ELR (cell line): ENCODE measurements at regions not wholly inside any gene's neighbourhood (a gene's known extent, or its start where the extent isn't known, plus 50 kb on each side); places are given as distances from the start of the nearest gene placed in this dataset.

Experiments
- DNase-seq: peaks from one replicate; pipeline ENCODE4 v3.0.0-alpha.2; 2015; ENCODE audit warnings: low read depth

DNA sequence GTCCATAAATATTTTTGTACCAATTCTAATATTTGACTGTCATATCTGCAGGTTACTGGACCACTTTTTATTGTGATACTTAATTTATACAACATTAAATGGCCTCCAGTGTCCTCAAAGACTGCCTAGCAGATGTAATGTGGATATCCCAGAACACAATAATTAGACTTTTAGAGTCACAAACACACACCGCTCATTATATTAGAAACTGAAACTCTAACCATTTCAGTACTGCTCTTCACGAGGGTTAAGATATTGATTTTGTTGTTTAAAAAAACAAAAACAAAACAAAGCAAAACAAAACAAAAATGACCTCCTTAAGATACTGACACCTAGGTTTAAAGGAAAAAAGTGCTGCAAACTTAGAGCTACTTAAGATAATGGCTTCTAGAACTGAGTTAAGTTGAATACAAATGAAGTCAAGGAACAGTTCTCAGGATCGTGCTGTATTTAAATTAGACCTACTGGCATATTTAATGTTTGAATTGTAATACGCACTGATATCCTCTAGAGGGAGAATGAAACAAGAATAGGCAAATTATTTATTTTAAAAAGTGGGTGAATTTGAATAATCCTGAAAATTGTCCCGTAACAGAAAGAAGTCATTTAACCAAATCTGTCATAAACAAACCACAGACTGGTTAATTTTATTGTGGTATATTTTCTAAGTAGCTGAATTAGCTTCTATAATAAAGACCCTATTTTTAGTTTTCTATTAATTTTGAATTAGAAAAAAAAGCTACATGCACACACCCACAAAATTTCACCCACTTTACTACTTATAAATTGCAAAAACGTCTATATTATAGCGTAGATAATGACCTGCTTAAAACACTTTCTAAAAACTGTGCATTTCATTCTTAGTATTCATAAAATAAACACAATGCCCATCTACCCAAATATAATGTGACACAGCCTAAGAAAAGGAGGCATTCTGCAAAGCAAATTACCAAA is 395.2 kb upstream of the DCN start:
- DNase-seq, result peak; percentile 58

DNA sequence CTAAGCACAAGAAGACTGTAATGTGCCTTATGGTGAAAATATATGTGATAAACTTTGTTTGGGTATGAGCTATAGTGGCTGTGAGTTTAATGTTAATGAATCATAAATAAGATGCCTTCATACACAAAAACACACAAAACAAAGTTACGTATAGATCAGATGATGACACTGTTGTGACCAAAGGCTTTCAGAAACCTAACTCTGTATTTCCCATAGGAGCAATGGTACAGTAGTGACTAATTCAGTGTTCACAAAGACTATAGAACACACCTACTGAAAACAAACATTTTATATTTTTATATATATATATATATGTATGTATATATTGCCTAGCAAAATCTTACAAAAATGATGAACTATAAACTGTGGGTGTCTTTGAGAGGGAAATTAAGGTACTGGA is 393.8 kb upstream of the DCN start:
- no peak for DNase-seq

DNA sequence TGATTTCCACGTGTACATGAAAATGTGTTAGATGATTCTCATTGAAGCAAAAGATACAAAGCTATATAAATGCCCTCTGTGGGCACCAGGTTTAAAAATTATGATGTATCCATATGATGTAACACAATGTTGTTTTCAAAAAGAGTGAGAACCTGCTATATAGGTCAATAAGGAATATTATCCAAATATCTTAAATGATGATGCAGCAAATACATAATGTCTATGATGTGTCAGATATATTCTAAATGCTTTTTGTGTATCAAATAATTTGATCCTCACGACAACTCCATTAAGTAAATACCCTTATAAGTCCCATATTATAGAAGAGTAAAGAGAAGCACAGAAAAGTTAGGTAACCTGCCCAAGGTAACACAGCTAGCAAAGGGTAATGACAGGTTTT is 393.0 kb upstream of the DCN start:
- DNase-seq, result no peak

DNA sequence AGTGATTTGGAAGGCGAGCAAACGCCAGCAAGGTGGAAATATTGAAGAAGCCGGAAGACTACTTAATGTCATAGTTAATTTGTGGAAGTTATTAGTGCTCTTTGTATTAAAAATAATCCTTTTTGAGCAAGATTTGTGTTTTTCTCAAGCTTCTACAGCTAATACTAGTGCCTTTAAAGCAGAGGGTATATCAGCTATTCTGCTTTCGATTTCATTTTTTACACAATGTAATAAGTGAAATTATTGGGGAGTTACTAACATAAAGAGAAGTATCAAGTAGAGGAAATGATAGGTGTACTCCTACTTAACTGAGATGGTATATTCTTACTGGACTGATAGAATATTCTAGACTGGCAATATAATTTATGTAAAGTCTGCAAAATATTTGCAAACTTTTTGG is 392.4 kb upstream of the DCN start:
- DNase-seq, result no peak

DNA sequence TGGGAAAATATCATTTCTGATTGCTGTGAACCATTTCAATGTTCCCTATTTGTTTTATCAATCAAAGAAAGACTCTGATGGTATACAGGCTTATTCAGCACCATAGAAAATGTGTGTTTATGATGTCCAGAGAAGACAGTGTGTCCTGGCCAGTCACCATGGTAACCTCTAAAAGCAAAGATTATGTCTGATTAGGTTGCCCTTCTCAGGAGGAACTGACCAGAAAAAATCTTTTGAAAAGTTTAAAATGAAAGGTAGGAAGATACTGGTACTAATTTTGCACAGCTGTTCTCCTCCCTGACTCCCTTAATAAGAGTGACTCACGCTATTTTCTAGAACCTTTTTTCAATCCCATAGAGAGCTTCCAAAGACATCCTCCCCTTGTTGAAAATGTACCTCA is 391.8 kb upstream of the DCN start:
- no peak for DNase-seq

DNA sequence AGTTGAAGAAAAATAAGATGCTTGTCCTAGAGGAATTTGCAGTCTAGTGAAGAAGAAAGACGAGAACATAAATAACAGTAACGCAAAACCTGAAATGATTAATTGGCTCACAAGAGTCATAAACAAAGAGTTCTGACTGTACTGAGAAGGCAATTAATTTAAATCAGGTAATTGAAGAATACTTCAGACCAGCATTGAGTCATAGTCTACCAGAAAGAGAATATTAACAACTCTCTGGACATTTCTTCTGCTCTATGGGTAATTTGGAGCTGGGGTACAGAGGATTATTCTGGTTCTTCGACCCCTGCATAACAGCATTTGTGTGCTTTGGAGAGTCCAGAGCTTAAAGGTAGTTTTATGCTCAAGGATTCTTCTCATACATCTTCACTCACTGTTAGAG is 390.3 kb upstream of the DCN start:
- no peak for DNase-seq

DNA sequence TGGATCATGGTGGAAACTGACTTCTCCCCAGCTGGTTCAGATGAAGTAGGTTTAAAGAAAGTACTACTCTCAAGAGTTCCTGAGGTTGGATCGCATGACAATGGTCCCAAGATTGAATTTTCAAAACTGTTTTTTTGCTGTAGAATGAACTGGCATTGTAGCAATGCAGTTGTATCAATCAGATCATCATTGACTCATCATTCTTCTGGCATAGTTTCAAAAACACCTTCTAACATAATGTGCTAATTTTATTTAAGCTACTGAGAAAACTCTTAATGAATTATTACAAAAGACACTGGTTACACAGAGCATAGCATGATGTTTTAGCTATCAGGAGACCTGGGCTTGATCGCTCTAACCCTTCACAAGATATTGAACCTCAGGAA is 384.5 kb upstream of the DCN start:
- peak; percentile 8 for DNase-seq

DNA sequence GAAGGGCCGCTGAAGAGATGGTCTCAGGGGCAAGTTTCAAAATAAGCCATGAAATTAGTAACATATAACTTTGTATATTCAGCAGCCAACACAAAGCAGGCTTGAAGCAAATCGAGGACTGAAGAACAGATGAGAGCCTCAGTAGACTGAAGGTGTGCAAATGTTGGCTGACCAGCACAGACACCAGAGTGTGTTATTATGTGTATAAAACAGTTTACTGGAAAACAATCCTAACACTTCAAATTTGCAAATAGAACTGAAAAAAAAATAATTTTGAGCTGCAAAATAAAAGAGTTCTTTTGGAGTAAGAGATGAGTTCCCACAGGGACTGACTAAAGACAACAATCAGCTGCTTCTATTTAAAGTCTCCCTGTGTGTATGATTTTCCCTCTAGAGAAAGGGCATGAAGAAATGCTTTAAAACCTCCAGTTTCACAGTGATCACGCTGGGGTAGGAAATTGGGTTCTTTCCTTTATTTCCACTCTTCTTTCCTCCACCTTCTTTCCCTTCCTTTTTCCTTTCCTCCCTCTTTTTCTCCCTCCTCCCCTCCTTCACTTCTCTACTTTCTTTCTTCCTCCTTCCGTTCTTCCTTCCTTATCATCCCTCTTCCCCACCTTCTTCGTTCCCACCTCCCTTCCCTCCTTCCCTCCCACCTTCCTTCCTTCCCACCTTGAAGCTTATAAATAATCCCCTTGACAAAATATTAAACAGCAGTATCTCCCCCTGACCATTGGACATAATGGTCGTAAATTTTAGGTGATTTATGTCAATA is 383.9 kb upstream of the DCN start:
- DNase-seq, result no peak

DNA sequence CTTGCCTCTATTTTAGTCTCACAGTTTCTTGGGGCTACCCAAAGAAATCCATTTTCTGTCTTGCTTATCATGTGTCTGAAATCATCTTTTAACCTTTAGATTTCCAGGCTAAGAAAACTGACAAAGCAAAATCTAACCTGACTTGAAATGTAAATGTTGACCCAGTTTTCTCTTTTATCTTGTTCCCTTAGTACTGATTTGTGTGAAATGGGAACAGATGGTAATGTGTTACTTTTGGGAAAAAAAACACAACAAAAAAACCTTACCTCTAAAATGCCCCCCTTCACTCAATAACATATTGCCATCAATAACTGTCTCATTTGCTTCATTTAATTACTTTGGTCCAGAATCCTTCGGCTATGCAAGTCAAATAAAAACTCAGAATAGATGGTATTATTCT is 383.2 kb upstream of the DCN start:
- DNase-seq, result no peak

DNA sequence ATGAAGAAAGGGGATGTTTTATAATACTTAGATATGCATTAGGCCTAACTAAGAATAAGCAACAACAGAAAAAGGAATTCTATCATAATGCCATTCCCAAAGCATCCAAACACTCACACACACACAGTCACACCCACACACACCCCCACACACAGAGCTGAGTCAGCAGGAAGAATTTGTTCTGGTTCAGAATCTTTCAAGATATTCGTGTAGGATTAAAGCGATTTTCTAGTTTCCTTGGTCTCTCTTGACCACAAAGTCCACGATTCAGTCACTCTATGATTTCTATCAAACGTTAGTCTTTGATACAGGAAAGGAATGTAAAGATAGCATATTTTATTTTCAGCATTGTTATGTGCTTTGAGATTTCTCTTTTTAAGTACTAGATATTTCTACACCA is 382.6 kb upstream of the DCN start:
- DNase-seq, result no peak

DNA sequence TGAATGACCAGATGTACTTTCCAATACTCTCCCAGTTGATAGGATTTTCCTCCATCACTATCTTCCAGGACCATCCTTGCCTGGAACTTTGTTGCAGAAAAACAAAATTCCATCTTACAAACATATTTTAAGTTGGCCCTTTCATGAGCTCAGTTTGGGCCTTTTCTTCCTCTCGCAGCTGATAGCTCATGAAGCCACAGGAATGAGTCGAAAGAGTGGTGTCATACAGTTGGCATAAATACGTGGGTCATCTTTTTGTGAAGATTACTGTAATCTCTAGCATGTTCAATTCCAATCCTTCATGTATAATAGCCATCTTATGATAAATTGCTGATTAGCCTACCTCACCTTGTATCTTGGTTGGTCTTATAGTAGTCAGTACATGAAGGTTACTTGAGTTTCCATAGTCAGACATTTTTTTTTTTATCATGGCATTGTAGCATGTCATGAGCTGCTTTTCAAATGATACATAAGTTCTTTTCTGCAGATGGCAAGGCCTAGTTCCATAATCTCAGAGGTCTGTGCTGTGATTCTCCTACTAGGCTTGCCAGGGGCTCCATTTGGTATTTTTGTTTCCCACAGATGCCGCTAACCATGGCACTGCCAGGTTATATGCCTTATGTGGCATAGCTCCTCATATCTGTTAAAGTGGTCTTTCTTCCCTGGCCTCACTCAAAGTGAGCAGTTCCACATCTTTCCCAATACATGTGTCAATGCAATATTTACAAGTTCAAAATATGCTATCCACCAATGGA is 380.6 kb upstream of the DCN start:
- no peak for DNase-seq

DNA sequence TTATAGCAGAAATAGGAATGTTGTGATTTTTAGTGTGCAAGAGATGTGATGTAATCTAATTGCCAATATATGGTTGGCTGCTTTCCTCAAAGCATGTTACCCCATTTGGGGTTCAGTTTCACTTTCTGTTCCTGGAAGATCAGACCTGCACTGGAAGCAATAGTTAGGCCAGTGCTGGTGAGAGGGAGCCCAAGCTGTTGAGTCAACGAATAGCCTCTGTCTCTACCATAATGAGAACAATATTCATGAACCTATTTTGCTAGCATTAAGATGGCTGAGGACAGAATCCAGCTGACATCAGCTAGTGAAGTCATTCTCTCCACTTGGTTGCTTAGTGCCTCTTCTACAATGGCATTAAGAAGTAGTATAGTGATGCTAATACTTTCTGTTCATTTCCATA is 379.9 kb upstream of the DCN start:
- peak; percentile 3 for DNase-seq

DNA sequence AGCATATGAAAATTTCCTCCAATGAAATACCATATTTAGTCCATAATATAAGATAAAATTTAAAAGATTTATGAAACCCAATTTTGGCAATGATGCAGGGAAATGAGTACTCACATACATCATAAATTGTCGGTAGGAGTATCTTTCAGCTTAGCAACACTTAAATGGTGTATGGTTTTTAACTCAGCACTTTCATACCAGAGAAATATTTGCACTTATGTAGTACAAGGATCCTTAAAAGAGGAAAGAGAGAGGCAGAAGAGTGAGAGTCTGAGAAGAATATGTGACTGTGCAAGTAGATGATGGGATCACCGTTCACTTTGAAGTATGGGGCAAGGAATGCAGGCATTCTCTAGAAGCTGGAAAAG is 379.3 kb upstream of the DCN start:
- DNase-seq, result no peak

DNA sequence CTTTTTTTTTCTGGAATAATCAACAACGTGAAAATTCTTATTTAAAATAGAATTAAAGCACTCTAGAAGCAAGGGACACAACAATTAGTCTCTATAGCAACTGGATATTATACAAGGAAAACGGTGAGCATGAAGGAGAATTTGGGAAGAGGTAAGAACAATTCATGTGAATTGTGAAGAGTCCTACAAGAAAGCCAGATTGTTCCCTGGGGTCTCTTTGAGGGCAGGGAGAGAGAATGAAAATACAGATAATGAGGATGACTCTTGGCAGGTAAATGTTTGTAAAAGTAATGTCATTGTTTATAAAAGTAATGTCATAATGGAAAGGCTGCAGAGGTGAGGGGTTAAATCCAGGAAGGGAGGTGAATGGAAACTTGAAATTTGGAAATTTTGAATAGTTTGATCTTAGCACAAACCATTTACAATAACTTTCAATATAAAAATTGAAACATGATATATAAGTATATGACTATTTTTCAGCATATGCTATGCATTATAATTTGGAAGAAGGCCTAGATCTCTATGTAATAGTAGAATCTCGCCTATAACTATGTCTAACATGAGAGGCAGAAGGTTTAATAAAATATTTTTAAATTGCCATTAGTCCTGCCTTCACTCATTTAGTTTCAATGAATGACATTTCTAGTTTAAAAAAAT is 378.8 kb upstream of the DCN start:
- no peak for DNase-seq

DNA sequence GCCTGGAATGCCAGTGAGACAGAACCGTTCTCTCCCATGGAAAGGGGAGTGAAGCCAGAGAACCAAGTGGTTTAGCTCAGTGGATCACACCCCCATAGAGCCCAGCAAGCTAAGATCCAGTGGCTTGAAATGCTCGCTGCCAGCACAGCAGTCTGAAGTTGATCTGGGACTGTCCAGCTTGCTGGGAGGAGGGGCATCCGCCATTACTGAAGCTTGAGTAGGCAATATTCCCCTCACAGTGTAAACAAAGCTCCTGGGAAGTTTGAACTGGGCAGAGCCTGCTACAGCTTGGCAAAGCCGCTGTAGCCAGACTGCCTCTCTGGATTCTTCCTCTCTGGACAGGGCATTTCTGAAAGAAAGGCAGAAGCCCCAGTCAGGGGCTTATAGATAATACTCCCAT is 374.3 kb upstream of the DCN start:
- DNase-seq, result no peak

DNA sequence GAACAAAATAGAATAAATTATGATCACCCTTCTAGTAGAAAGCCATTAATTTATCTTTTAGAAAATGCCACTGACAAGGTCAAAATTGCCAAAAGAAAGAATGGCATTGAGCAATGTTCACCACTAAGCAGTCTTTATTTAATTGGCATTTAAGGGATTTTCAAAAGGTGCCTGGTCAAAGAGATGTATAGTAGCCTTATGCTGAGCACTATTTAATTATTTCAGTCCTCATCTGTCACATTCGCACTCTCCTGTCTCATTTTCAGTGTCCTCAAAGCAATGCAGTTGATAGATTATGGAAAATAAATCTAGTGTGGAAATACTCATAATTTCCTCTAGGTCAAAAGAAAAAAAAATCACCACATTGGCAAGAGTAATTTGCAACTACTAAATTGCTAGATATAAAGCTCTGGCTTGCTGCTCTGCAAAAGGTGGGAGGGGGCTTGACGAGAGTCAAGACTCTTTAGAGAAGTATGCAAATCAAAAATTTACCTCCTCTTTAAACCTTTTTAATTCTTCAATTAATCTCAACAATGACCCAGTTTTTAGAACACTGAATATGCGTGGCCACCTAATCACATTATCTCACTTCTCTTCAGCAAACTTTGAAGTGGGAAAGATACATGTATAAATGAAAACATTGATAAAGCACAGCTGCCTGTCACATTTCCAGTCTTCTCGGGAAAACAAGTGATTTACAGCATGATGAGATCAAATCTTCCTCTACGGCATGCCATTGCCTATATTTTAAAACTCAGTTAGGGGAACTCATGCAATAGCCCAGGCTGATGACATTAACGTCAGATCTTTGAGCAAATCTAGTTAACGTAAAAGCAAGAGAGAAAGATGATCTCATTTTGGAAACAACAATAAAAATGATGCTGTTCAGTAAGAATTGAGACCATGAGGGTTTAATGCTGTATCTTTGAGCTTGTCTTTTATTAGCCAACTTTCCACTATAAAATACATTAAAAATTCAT is 373.1 kb upstream of the DCN start:
- no peak for DNase-seq

DNA sequence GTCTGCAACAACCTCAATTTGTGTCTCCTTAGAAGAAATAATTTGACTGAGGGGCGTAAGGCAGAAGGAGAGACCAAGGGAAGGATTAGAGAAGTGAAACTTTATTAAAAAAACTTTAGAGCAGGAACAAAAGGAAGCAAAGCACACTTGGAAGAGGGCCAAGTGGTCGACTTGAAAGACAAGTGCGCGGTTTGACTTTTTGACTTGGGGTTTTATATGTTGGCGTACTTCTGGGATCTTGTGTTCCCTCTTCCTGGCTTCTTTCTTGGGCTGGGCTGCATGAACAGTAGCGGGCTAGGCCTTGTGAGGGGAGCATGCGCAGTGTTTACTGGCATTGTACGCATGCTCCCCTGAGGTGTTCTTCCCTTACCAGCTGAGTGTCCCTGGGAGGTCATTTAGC is 369.3 kb upstream of the DCN start:
- DNase-seq, result no peak

DNA sequence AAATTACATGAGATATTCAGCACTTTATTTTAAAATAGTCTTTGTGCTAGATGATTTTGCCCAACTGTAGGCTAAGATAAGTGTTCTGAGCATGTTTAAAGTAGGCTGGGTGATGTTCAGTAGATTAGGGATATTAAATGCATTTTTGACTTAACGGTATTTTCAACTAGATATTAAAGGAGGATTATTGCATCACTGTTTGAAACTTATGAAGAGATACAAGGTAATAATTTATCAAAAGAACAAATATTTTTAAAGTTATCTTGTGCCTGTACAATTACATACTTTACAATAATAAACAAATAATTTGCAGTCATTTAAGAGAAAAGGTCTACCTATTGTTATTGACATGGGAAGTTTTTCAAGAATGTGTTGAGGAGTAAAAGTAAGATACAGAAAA is 368.6 kb upstream of the DCN start:
- no peak for DNase-seq

DNA sequence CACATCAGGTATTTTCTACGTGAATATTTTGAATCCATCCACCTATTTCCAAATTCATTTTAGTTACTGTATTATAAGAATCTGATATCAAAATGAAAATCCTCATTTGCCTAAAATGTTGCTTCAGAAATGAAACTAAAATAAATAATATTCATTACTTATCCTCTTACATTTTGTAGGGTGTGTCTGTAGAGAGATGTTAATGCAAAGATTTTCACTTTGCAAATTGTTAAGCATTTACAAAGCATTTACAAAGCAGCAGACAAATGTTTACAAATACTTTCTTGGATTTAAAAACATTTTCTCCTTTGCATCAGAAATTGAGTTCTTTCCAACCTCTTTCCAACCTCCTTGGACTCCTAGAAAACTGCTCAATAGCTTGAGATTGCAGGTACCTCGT is 360.0 kb upstream of the DCN start:
- DNase-seq, result no peak

DNA sequence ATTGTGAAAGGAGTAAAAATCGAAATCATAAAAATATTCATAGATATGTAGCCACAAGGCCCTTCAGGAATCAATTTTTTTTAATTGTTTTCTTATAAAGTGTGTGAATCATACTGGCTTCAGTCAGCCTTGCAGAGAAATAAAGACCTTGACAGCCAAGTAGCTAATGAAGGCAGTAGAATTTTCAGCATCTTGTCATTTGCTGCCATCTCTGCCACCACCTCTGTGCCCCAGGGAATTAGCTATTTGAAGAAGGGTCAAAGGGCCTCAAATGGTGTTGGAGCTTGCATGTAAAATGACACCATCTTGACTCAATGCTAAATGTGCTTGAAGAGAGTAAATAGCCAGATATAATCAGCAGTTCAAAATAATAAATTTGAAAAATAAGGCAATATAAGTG is 359.4 kb upstream of the DCN start:
- DNase-seq, result no peak

DNA sequence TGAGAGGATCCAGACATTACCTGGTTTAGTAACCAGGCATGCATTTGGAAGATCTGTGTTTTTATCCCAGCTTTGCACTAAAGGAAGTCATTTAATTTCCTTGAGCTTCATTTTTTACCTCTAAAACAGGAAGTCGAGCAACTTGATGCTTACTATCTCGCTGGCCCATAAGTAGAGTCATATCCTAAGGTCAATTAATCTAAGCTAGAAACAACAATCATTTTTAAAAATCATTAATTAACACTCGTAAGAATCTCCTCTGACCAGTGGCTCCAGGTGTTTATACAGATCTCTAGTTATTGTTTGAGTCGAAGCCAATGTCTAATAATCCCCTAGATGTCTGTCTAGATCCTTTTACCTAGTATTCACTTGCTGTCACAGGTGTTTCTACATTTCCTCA is 355.8 kb upstream of the DCN start:
- DNase-seq, result no peak
